HT1080 (cell line): ENCODE measurements at regions not wholly inside any gene's neighbourhood (a gene's known extent, or its start where the extent isn't known, plus 50 kb on each side); places are given as distances from the start of the nearest gene placed in this dataset.
"Not testable (repeated sequence)": the region's sequence is repeated elsewhere in the genome, so short reads cannot be mapped to it uniquely, and the experiment has no call there.

Experiments used
- DNase-seq: peaks from one replicate; pipeline ENCODE4 v3.0.0-alpha.2; 2015; ENCODE audit warnings: low read depth

GRCh38 chr9:30925126-30925525 lies 1459.3 kb upstream of the ACO1 start:
- DNase-seq: no peak

GRCh38 chr9:30925635-30926034 lies 1458.8 kb upstream of the ACO1 start:
- no peak for DNase-seq

DNA sequence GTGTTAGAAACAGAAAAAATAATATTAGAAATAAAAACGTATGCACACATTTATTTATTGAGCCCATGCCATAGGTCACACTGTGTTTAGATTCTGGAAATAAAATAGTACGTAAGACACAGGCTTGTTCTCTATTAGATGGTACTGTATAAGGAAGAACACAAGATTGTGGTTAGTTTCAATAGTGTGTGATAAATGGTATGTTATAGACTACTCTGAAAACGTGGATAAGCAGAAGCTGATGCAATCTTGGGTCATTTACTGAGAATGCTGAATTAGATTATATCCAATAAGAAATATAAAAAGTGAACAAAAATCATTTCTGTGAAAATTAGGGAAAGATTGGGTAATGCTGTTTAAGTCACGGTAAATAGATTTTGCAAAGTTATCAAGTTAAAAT lies 1456.4 kb upstream of the ACO1 start:
- no peak for DNase-seq

GRCh38 chr9:30932226-30932625 lies 1452.2 kb upstream of the ACO1 start:
- peak; percentile 86 for DNase-seq

- DNase-seq: no peak
Measured at GRCh38 chr9:30935730-30936129, 1448.7 kb upstream of the ACO1 start.

- no peak for DNase-seq
Measured at GRCh38 chr9:30937106-30937505, 1447.3 kb upstream of the ACO1 start.

DNA sequence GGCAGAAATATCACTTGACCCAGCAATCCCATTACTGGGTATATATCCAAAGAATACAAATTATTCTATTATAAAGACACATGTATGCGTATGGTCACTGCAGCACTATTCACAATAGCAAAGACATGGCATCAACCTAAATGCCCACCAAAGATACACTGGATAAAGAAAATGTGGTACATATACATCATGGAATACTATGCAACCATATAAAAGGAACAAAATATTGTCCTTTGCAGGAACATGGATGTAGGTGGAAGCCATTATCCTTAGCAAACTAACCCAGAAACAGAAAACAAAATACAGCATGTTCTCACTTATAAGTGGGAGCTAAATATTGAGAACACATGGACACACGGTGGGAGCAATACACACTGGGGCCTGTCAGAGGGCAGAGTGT lies 1441.6 kb upstream of the ACO1 start:
- DNase-seq: not testable (repeated sequence)

GRCh38 chr9:30943446-30944224 lies 1440.8 kb upstream of the ACO1 start:
- DNase-seq: no peak

- DNase-seq: no peak
Measured at GRCh38 chr9:30944225-30944569, 1440.2 kb upstream of the ACO1 start.

GRCh38 chr9:30944741-30945280 lies 1439.6 kb upstream of the ACO1 start:
- DNase-seq: no peak

- no peak for DNase-seq
Measured at GRCh38 chr9:30964332-30964731, 1420.1 kb upstream of the ACO1 start.

- DNase-seq: peak; percentile 46
Measured at GRCh38 chr9:30967476-30967875, 1417.0 kb upstream of the ACO1 start.

GRCh38 chr9:30970186-30970585 lies 1414.3 kb upstream of the ACO1 start:
- no peak for DNase-seq

- DNase-seq: no peak
Measured at GRCh38 chr9:30970812-30971211, 1413.6 kb upstream of the ACO1 start.

DNA sequence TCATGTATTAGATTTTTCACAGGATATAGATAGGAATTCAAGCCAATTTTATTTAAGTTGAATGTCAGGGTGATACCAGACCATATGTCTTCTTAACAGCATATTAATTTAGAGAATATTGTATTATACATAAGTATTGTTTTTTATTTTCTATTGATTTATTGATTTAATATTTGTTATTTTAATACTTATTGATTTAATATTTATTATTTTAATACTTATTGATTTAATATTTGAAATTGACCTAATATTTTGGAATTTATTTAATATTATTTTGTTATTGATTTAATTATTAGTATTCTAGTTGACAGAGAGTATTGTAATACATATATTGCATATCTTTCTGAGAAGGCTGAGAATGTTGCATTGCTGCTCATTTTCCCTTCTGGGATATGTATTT lies 1411.8 kb upstream of the ACO1 start:
- DNase-seq: no peak

GRCh38 chr9:30977965-30978364 lies 1406.5 kb upstream of the ACO1 start:
- DNase-seq: no peak

DNA sequence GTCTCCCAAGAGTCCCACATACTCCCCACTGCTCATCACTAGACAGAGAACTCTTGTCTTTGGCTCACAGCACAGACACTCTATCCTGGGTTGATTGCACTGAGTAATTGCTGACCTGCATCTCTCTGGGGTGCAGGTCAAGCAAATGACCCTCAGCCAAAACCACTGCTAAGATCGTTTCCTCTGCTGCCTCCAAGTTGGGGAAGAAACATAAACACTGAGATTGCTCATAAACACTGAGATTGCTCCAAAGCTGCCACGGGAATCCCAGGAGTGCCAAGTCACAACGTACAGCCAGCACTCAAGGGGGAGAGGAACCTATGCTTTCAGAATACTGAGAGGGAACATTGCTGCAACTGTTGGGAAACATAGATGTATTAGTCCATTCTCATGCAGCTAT lies 1402.1 kb upstream of the ACO1 start:
- peak; percentile 34 for DNase-seq

- DNase-seq: no peak
Measured at GRCh38 chr9:30995956-30996738, 1388.3 kb upstream of the ACO1 start.

- DNase-seq: no peak
Measured at GRCh38 chr9:30996761-30997160, 1387.7 kb upstream of the ACO1 start.

DNA sequence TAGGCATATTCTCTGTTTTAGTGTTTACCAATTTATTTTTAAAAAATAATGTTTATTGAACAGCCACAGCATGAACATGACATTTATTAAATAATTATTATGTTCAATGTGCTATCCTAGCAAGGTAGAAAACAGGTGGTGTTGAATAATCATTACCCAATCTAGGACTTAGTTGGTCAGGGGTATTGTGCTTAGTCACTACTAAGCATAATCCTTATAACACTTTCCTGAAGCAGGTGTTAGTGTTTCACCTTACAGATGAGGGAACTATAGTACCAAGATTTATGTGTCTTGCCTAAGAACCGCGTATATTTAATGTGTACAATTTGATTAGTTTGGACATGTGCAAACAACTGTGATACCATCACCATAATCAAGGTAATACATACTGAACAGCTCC lies 1387.2 kb upstream of the ACO1 start:
- no peak for DNase-seq

GRCh38 chr9:31005086-31005665 lies 1379.3 kb upstream of the ACO1 start:
- DNase-seq: no peak

GRCh38 chr9:31013371-31013770 lies 1371.1 kb upstream of the ACO1 start:
- no peak for DNase-seq
